HepG2 (cell line): ENCODE measurements at regions not wholly inside any gene's neighbourhood (a gene's known extent, or its start where the extent isn't known, plus 50 kb on each side); places are given as distances from the start of the nearest gene placed in this dataset.

Experiments
- AKNA ChIP-seq: sonication (generic); formaldehyde crosslinking; IDR thresholded peaks from 2 replicates; pipeline ENCODE4 v1.4.0; 2020; ENCODE audit warnings: missing genetic modification reagents, borderline replicate concordance
- ARID2 ChIP-seq: sonication (generic); formaldehyde crosslinking; IDR thresholded peaks from 2 replicates; pipeline ENCODE4 v1.8.1; 2022; ENCODE audit warnings: mild to moderate bottlenecking, missing genetic modification reagents, borderline replicate concordance
- CEBPZ ChIP-seq: IDR thresholded peaks from 2 replicates; pipeline ENCODE4 v1.6.1; 2012; ENCODE audit warnings: low read length, improper control_type of control experiment
- HDAC2 ChIP-seq: sonication (generic); formaldehyde crosslinking; IDR thresholded peaks from 2 replicates; pipeline ENCODE4 v1.4.0; 2020; ENCODE audit warnings: missing genetic modification reagents
- HOXD1 ChIP-seq: sonication (generic); formaldehyde crosslinking; IDR thresholded peaks from 2 replicates; pipeline ENCODE4 v1.5.0; 2020; ENCODE audit warnings: missing genetic modification reagents
- KDM2A ChIP-seq: sonication (generic); formaldehyde crosslinking; IDR thresholded peaks from 2 replicates; pipeline ENCODE4 v1.4.0; 2020; ENCODE audit warnings: low read depth, missing genetic modification reagents, borderline replicate concordance
- MAFG ChIP-seq: sonication (generic); formaldehyde crosslinking; IDR thresholded peaks from 2 replicates; pipeline ENCODE4 v1.5.1; 2020; ENCODE audit warnings: mild to moderate bottlenecking, missing genetic modification reagents
- PAX8 ChIP-seq: sonication (generic); formaldehyde crosslinking; IDR thresholded peaks from 2 replicates; pipeline ENCODE4 v1.8.0; 2022; ENCODE audit warnings: mild to moderate bottlenecking, missing genetic modification reagents, borderline replicate concordance
- PBX3 ChIP-seq: sonication (generic); formaldehyde crosslinking; IDR thresholded peaks from 2 replicates; pipeline ENCODE4 v1.8.1; 2023; ENCODE audit warnings: missing genetic modification reagents, inconsistent platforms, borderline replicate concordance
- PHF21A ChIP-seq: sonication (generic); formaldehyde crosslinking; IDR thresholded peaks from 2 replicates; pipeline ENCODE4 v1.5.0; 2020; ENCODE audit warnings: mild to moderate bottlenecking, missing genetic modification reagents
- PTBP1 ChIP-seq: fragments of 200-400 bp; formaldehyde crosslinking; IDR thresholded peaks from 2 replicates; pipeline ENCODE4 v1.6.1; 2018; ENCODE audit warnings: low read length, low read depth; ENCODE audit not compliant: poor library complexity, severe bottlenecking
- RFXAP ChIP-seq: sonication (generic); formaldehyde crosslinking; IDR thresholded peaks from 2 replicates; pipeline ENCODE4 v1.4.0; 2020; ENCODE audit warnings: missing genetic modification reagents, borderline replicate concordance
- SAP130 ChIP-seq: IDR thresholded peaks from 2 replicates; pipeline ENCODE4 v1.6.1; 2016; ENCODE audit warnings: low read depth
- TAF1 ChIP-seq: sonication (generic); formaldehyde crosslinking; IDR thresholded peaks from 2 replicates; pipeline ENCODE4 v1.4.0; 2020; ENCODE audit warnings: missing genetic modification reagents
- TBX2 ChIP-seq: sonication (generic); formaldehyde crosslinking; IDR thresholded peaks from 2 replicates; pipeline ENCODE4 v1.5.0; 2020; ENCODE audit warnings: missing genetic modification reagents, mild to moderate bottlenecking, borderline replicate concordance
- ZBTB38 ChIP-seq: sonication (generic); formaldehyde crosslinking; IDR thresholded peaks from 2 replicates; pipeline ENCODE4 v1.5.1; 2020; ENCODE audit warnings: mild to moderate bottlenecking, missing genetic modification reagents
- ZNF275 ChIP-seq: sonication (generic); formaldehyde crosslinking; IDR thresholded peaks from 2 replicates; pipeline ENCODE4 v1.8.0; 2022; ENCODE audit warnings: missing genetic modification reagents, mild to moderate bottlenecking, inconsistent platforms, borderline replicate concordance
- ZNF30 ChIP-seq: sonication (generic); formaldehyde crosslinking; IDR thresholded peaks from 2 replicates; pipeline ENCODE4 v1.5.0; 2020; ENCODE audit warnings: mild to moderate bottlenecking, missing genetic modification reagents
- ZNF567 ChIP-seq: sonication (generic); formaldehyde crosslinking; IDR thresholded peaks from 2 replicates; pipeline ENCODE4 v1.8.1; 2023; ENCODE audit warnings: mild to moderate bottlenecking, missing genetic modification reagents, borderline replicate concordance
- ZNF614 ChIP-seq: IDR thresholded peaks from 2 replicates; pipeline ENCODE4 v1.6.1; 2018; ENCODE audit warnings: missing biosample characterization, missing genetic modification reagents, inconsistent platforms, borderline replicate concordance
- ZSCAN31 ChIP-seq: sonication (generic); formaldehyde crosslinking; IDR thresholded peaks from 2 replicates; pipeline ENCODE4 v1.5.0; 2020; ENCODE audit warnings: low read depth, mild to moderate bottlenecking, missing genetic modification reagents

- no peak for TF ChIP-seq AKNA (CRISPR knock-in tag)
- TF ChIP-seq PTBP1 = no peak
- no peak for TF ChIP-seq PAX8 (CRISPR knock-in tag)
- no peak for TF ChIP-seq ARID2 (CRISPR knock-in tag)
- no peak for TF ChIP-seq ZNF30 (CRISPR knock-in tag)
- TF ChIP-seq RFXAP (CRISPR knock-in tag) = no peak
- TF ChIP-seq ZBTB38 (CRISPR knock-in tag) = no peak
- TF ChIP-seq ZSCAN31 (CRISPR knock-in tag) = no peak
- no peak for TF ChIP-seq ZNF614 (CRISPR knock-in tag)
- no peak for TF ChIP-seq KDM2A (CRISPR knock-in tag)
- TF ChIP-seq TBX2 (CRISPR knock-in tag) = peak; percentile 68; the same call in 1 of the 2 replicates
- TF ChIP-seq TAF1 (CRISPR knock-in tag) = no peak
- TF ChIP-seq HDAC2 (CRISPR knock-in tag) = peak; percentile 46; the same call in 1 of the 2 replicates
- TF ChIP-seq MAFG = no peak
- no peak for TF ChIP-seq ZNF567 (CRISPR knock-in tag)
- TF ChIP-seq PHF21A (CRISPR knock-in tag) = peak; percentile 88
- no peak for TF ChIP-seq ZNF275
- no peak for TF ChIP-seq PBX3 (CRISPR knock-in tag)
- TF ChIP-seq SAP130 (CRISPR knock-in tag) = peak; percentile 49; the same call in 1 of the 2 replicates
- no peak for TF ChIP-seq CEBPZ
- TF ChIP-seq HOXD1 (CRISPR knock-in tag) = no peak
These were observed 88.8 kb upstream of the CALM2 start (continued) for GRCh38 chr2:47265158-47265557.
